Loucy (cell line): ENCODE measurements at regions not wholly inside any gene's neighbourhood (a gene's known extent, or its start where the extent isn't known, plus 50 kb on each side); places are given as distances from the start of the nearest gene placed in this dataset.

ENCODE experiments used
- H2AFZ ChIP-seq: fragments of 200-600 bp; sonication (generic); 2 replicates; pipeline ENCODE4 v1.6.0; 2016; ENCODE audit warnings: antibody characterized with exemption, mild to moderate bottlenecking, low read length, moderate library complexity
- H3F3A ChIP-seq: fragments of 200-600 bp; 2 replicates; pipeline ENCODE4 v1.6.0; 2016; ENCODE audit warnings: antibody characterized with exemption, low read depth, mild to moderate bottlenecking
- H3K27me3 ChIP-seq: fragments of 200-600 bp; sonication (generic); 2 replicates; pipeline ENCODE4 v1.6.1; 2014; ENCODE audit warnings: low read length, mild to moderate bottlenecking; ENCODE audit not compliant: insufficient read depth, poor library complexity, severe bottlenecking
- H3K36me3 ChIP-seq: fragments of 200-600 bp; sonication (generic); 2 replicates; pipeline ENCODE4 v1.6.1; 2016; ENCODE audit warnings: low read length; ENCODE audit not compliant: insufficient read depth
- H3K4me1 ChIP-seq: fragments of 200-600 bp; sonication (generic); 2 replicates; pipeline ENCODE4 v1.5.1; 2014; ENCODE audit warnings: low read length, mild to moderate bottlenecking; ENCODE audit not compliant: insufficient read depth, poor library complexity, severe bottlenecking
- H3K4me2 ChIP-seq: fragments of 200-600 bp; sonication (generic); 2 replicates; pipeline ENCODE4 v1.6.0; 2014; ENCODE audit warnings: antibody characterized with exemption, low read length, low read depth, mild to moderate bottlenecking; ENCODE audit not compliant: poor library complexity, severe bottlenecking
- H3K4me3 ChIP-seq: fragments of 200-600 bp; sonication (generic); 2 replicates; pipeline ENCODE4 v1.5.1; 2014; ENCODE audit warnings: low read length, mild to moderate bottlenecking, mixed read lengths; ENCODE audit not compliant: poor library complexity, severe bottlenecking
- H3K79me2 ChIP-seq: fragments of 200-600 bp; sonication (generic); 2 replicates; pipeline ENCODE4 v1.6.1; 2014; ENCODE audit warnings: low read length; ENCODE audit not compliant: insufficient read depth
- H3K9ac ChIP-seq: fragments of 200-600 bp; sonication (generic); 2 replicates; pipeline ENCODE4 v1.6.0; 2014; ENCODE audit warnings: mild to moderate bottlenecking, low read depth, low read length, moderate library complexity; ENCODE audit not compliant: poor library complexity, severe bottlenecking
- H3K9me2 ChIP-seq: fragments of 200-600 bp; sonication (generic); replicated peaks from 2 replicates; pipeline ENCODE4 v1.6.1; 2016; ENCODE audit warnings: low read depth, low read length, mixed read lengths
- H3K9me3 ChIP-seq: fragments of 200-600 bp; sonication (generic); 2 replicates; pipeline ENCODE4 v1.6.1; 2014; ENCODE audit warnings: mild to moderate bottlenecking, antibody characterized with exemption, low read length, low read depth; ENCODE audit not compliant: insufficient read depth
- H4K20me1 ChIP-seq: fragments of 200-600 bp; sonication (generic); 2 replicates; pipeline ENCODE4 v1.6.0; 2014; ENCODE audit warnings: antibody characterized with exemption, low read length, mild to moderate bottlenecking; ENCODE audit not compliant: insufficient read depth, poor library complexity, severe bottlenecking
- CTCF ChIP-seq: fragments of 200-600 bp; sonication (generic); conservative IDR thresholded peaks from 2 replicates; pipeline ENCODE4 v1.5.1; 2014; ENCODE audit warnings: mild to moderate bottlenecking, antibody characterized with exemption, low read length
- EZH2phosphoT487 ChIP-seq: fragments of 200-600 bp; IDR thresholded peaks from 2 replicates; pipeline ENCODE4 v1.6.1; 2018; ENCODE audit warnings: antibody characterized with exemption, mild to moderate bottlenecking, moderate library complexity, borderline replicate concordance

GRCh38 chr2:217362710-217363109 is 502.8 kb upstream of the TNP1 start:
- Histone ChIP-seq H3K4me2 (no peak overlapping the region), H3K9me3 (no peaks in the 10 kb centered on the region), H4K20me1 (no peaks in the 10 kb centered on the region), H3K27me3 (no peaks in the 10 kb centered on the region), H3K4me1 (no peaks in the 10 kb centered on the region), H3K9me2 (no peaks in the 10 kb centered on the region), H2AFZ (no peak overlapping the region), H3K9ac (no peak overlapping the region), H3F3A (no peaks in the 10 kb centered on the region), H3K4me3 (no peak overlapping the region), H3K79me2 (no peaks in the 10 kb centered on the region), H3K36me3 (no peaks in the 10 kb centered on the region)
- TF ChIP-seq EZH2phosphoT487 (no peak), CTCF (no peak)

- H4K20me1 ChIP-seq: no peaks in the 10 kb centered on the region
Measured at GRCh38 chr2:217362286-217362685, 502.4 kb upstream of the TNP1 start.

GRCh38 chr2:217361483-217361880 is 501.6 kb upstream of the TNP1 start:
- Histone ChIP-seq H3K79me2 (no peaks in the 10 kb centered on the region), H3K4me1 (no peaks in the 10 kb centered on the region), H3K36me3 (no peaks in the 10 kb centered on the region), H2AFZ (no peak overlapping the region), H3K9ac (no peak overlapping the region), H3K27me3 (no peaks in the 10 kb centered on the region), H3F3A (no peaks in the 10 kb centered on the region), H3K4me3 (no peak overlapping the region), H3K9me2 (no peaks in the 10 kb centered on the region), H3K4me2 (no peak overlapping the region), H3K9me3 (no peaks in the 10 kb centered on the region), H4K20me1 (no peaks in the 10 kb centered on the region)
- TF ChIP-seq EZH2phosphoT487: no peak
- no peak for TF ChIP-seq CTCF

More at GRCh38 chr2:217362286-217362685, 502.4 kb upstream of the TNP1 start:
- no peaks in the 10 kb centered on the region for H3K9me2 ChIP-seq
- H3K9ac ChIP-seq: no peak overlapping the region
- no peaks in the 10 kb centered on the region for H3K4me1 ChIP-seq
- no peaks in the 10 kb centered on the region for H3K36me3 ChIP-seq
- H3K9me3 ChIP-seq: no peaks in the 10 kb centered on the region
- TF ChIP-seq EZH2phosphoT487: no peak
- TF ChIP-seq CTCF: no peak
- no peaks in the 10 kb centered on the region for H3K27me3 ChIP-seq
- H3K4me3 ChIP-seq: no peak overlapping the region
- H3K79me2 ChIP-seq: no peaks in the 10 kb centered on the region
- H3F3A ChIP-seq: no peaks in the 10 kb centered on the region
- H3K4me2 ChIP-seq: no peak overlapping the region
- no peak overlapping the region for H2AFZ ChIP-seq
